ENCODE measurements at regions not wholly inside any gene's neighbourhood (a gene's known extent, or its start where the extent isn't known, plus 50 kb on each side); places are given as distances from the start of the nearest gene placed in this dataset.
"Not testable (repeated sequence)": the region's sequence is repeated elsewhere in the genome, so short reads cannot be mapped to it uniquely, and the experiment has no call there.

GRCh38 chr3:22024638-22025037 is 273.6 kb upstream of the ZNF385D start:
- not testable (repeated sequence) for TF ChIP-seq CTCF (IDR thresholded peaks at IDR 0.05); ZFX (IDR thresholded peaks at IDR 0.05; ENCODE audit: borderline replicate concordance)

Data from 22Rv1 (cell line).